ENCODE measurements at regions not wholly inside any gene's neighbourhood (a gene's known extent, or its start where the extent isn't known, plus 50 kb on each side); places are given as distances from the start of the nearest gene placed in this dataset.
"Not testable (repeated sequence)": the region's sequence is repeated elsewhere in the genome, so short reads cannot be mapped to it uniquely, and the experiment has no call there.

DNA sequence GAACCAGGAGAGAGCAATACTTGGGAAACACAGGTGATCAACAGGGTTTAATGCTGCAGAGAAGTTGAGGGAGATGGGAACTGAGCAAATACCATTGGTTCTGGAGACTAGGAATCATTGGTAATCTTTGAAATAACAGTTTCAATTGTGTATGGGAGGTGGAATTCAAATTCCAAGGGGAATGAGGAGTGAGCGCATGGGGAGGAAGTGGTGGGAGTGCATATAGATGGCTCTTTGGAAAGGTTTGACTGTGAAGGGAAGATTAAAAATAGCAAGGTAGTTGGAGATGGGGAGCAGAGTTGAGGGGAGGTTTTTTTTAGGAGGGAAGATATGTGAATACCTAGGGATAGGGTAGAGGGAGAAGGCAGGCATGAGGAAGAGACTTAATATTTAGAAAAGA is 51.1 kb upstream of the ROPN1 start:
- DNase-seq (ENCODE audit: low read depth, low spot score), result no peak

DNA sequence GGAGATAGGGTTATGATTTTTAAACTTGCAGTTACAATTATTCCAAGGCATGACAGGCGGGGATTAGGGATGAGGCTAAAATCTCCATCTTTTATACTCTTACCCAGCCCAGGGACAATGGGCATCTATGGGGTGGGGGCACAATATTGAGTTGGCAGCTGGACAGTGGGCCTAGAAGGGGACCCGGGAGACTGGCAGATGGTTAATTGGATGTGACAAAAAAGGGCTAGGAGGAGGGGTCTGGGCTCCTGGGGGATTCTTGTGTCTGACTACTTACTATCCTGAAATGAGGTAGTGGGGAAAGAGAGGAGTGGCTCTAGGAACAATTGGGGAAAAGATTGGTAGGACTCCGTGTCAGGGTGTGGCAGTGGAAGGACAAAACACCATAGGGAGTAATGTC is 53.0 kb upstream of the ROPN1 start:
- no peak for DNase-seq (ENCODE audit: low read depth, low spot score)

DNA sequence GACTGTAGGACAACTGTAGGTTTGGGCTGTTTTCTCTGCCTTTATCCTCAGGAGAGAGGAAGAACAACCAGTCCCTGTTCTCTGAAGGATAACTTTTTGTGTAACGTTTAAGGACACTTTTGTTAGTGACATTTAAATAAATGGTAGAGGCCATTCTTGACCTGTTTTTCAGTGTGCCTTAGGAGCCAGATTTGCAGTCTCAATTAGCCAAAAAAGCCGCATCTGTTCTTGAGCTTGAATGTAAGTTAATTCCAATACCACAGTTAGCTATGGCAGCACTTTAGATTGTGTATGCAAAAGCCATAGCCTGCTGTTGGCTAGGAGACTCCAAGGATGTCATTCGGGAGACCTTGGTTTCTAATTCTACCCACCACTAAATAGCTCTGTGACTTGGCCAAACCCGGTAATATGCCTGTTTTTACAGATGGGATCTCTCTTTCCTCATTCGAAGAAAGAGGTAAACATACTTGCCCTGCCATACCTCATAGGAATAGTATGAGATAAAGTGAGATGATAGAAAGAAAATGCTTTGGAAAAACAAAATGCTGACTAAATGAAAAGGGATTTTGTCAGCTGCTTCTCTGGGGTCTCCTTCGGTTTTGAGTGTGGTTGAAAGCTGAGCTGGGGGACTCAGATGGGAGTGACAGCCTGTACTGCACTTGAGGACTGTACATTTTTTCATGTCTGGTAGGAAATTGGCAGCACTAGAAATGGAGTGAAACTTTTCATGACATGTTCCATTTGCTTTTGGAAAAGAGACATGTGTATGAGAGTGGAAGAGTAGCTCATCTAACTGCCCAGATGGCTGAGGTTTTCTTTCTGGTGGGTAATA is 57.3 kb upstream of the ROPN1 start:
- no peak for DNase-seq (ENCODE audit: low read depth, low spot score)

DNA sequence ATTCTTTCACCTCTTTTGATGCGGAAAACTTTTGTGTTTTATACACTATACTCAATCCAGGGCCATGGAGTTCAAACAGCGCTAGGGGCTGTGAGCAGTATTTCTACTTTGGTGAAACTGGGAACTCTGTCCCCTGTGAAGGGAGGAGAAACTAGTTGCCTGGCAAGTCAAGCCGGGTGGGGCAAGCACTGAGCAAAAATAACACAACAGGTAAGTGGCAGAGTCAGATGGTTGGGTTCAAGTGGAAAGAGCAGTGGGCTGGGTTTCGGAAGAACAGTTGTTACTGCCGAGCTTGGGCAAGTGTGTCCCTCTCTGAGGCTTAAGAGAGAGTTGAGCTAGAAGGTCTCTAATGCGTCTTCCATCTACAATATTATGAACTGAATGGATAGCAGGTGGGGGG is 59.7 kb upstream of the ROPN1 start:
- no peak for DNase-seq (ENCODE audit: low read depth, low spot score)

DNA sequence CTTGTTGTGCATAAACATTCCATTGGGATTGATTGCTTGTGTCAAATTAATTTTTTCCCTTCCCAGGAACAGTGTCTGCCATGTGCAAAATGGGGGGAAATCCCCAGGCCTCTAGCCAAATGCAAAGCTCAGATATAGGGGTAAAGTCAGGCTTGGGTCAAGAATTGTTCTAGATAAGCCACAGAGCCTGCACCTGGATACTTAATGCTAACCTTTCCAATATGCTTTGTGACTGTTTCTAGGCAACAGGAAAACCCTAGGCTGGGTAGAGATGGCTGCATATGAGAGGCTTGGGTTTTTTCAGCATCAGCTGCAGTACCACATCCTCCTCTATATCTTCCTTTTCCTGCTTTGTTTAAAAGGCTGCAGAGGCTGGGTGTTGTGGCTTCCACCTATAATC is 61.9 kb upstream of the ROPN1 start:
- no peak for DNase-seq (ENCODE audit: low read depth, low spot score)

DNA sequence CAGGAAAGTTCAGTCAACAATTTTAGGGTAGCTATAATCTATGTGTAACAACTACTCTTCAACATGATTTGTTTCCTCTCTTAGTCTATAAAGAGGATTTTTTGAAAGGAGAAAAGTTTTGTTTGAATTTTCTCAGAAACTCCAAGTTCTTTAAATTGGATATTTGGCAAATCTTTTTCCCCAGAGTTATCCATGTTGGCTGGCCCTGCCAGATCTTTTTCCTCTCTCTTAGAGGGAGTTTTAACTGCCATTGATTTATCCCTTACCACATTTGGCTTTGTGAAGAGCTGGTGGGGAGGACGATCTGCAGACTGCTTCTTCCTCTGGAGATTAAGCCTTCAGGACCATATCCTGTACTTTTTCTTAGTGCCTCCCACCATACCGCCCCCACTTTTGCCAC is 64.9 kb upstream of the ROPN1 start:
- DNase-seq (ENCODE audit: low read depth, low spot score), result no peak

DNA sequence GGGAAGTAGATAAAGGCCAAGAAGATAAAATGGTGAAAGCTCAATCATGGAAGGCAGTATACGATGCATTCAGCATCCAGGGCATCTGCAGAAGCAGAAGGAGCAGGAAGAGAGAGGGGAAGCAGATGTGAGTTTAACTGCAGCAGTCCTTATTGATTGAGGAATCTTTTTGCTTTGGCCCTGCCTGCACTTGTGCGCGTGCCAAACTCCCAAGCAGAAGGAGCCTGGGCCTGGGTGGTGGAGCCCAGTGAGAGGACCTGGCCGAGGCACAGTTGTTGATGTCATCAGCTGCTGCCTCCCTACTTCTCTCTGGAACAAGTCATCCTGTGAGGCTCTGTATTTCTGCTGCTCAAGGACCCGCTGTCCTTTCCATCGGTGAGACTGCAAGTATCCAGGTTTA is 65.5 kb upstream of the ROPN1 start:
- DNase-seq (ENCODE audit: low read depth, low spot score), result no peak

DNA sequence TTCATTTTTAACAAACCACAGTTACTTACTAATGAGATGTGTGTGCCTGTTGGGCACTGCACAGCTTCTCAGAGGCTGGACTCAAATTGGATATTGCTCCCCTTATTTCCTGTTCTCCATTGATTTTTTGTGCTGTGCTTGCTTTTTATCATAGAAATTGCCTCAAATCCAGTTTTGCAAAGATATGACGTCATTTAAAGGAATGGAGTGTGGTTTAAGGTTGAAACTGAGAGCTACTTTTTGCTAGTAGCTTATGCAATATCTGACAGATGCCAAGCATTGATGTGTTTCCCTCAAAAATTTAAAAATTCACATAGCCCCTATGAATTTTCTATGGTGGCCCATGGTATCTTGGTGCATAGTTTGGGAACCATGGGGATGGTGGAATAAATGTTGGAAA is 67.7 kb upstream of the ROPN1 start:
- DNase-seq (ENCODE audit: low read depth, low spot score), result no peak

DNA sequence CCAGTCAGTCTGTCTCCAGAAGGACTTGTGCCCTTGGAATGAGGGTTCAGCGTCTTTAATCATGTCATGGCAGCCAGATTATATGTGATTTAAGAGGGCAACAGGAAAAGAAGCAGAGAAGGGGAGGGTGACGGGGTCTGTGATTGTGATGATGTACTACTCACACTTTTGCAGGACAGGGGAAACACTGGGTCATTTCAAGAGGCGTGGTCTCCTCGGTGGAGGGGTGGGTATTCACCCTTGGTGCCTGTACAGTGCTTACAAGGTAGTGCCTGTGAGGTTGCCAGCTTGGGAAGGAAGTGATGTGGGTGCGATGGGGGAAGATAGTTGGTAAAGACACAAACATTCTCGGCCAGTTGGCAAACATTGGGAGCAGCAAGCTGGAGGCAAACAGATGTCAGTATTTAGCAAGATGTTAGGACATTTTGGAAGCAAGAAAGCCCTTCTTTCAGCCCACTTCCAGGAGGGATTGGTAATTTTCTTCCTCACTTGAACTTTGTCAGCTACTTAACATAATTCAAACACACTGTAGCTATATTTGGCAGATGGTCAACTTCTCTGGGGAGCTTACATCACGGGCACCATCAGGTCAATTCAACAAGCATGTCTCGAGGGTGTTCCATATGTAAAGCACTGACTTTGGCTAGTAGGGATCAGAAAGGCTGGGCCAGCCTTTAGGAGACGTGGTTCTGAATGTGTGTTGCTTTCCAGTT is 71.4 kb upstream of the ROPN1 start:
- no peak for DNase-seq (ENCODE audit: low read depth, low spot score)

DNA sequence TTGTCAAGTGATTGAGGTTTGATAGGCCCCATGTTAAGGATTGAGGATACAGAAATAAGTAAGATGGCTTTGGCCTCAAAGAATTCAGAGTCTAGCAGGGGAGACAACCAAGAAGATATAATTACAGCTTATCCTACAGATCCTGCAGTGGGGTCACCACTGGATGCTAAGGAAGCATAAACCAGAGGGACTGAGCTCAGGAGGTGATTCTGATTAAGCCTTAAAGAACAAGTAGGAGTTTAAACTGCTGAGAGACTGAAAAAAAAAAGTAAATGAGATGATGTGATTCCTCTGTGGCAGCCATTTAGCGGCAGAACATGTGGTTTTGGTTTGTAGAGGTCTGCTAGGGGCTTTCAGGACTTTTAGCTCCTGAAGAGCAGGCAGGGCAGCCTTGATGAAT is 72.1 kb upstream of the ROPN1 start:
- DNase-seq (ENCODE audit: low read depth, low spot score), result no peak

DNA sequence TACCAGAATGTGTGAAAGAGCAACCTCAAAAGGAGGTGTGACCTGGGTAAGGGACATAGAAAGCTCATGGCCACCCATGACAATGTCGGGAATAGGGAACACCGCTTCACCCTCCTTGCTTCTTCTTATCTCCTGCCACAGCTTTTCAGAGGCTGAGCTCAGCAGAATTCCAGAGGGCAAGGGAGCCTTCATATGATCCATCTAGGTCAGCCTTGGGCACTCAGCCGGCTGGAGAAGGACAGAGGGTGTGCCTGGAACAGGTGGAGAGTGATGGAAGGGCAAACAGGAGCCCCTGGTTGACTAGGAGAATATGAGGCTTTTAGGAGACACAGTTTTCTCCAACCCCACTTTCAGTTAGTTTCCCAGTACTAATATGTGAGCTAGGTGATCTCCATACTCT is 74.6 kb upstream of the ROPN1 start:
- not testable (repeated sequence) for DNase-seq (ENCODE audit: low read depth, low spot score)

DNA sequence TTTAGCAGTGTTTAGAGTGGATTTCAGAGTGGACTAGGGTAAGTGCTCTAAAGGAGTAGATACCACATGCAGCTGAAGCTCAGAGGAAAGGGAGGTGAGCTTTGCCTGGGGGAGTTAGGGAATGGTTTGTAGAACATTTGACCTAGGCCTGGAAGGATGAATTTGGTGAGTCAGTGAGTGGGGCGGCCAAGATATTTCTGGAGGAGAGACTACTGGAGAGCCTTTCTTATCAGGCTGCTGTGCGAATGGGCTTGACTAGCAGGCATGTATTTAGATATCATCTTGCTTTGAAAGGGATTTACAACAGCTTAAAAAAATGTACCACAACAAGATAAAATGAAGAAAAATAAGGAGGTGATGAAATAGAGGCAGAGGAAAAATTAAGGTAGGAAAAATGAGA is 77.8 kb upstream of the ROPN1 start:
- peak; percentile 30 for DNase-seq (ENCODE audit: low read depth, low spot score)

DNA sequence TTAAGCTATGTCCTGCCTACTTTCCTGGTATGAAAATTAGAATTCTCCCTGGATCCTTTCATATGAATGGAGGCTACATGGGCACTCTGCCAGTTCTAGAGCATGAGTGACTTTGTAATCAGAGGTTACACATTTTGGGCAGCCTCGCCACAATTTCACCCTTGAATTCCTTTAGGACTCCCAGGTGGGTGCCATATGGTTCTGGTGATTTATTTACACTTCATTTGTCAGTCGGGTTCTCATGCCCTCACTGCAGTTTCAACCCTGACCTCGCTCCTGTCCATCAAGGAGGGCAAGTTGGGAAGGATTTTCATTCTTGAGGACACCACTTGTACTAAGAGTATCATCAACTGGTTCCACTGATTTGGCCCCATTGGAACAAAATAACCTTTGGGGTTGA is 83.2 kb upstream of the ROPN1 start:
- not testable (repeated sequence) for DNase-seq (ENCODE audit: low read depth, low spot score)

DNA sequence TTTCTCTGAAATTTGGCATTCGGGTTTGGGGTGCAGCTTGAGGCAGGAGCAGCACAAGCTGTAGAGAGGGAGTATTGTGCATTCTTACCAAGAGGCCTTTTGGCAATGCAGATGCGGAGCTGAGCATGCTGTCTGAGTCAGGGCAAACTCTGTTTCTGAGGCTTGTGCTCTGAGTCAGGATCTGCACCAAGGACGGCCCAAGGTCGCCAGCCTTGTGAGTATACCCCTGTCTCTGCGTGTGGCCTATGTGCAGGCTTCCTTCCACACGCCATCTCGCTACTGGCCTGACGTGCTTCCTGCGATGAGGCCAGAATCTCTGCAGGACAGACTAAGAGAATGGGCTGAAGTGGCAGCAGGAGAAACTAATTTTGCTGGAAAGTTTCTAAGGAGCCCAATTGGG is 83.8 kb upstream of the ROPN1 start:
- DNase-seq (ENCODE audit: low read depth, low spot score), result no peak

DNA sequence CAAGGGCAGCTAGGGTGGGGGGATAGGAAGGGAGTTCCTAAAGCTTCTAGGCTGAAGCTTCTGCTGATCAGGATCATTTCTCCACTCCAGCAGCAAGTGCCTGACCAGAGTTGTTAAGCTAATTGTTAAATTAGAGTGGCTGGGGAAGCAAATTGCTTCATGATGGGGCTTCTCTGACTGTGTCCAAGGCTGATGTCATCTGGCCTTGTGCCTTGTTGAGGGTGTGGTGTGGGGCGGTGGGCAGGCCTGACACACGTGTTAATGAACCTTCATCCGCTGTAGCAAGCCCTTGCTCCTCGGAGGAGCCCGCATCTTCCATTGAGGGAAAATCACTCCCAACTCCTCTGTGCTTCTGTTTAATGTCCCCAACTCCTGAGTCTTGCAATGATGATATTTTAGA is 84.3 kb upstream of the ROPN1 start:
- no peak for DNase-seq (ENCODE audit: low read depth, low spot score)

DNA sequence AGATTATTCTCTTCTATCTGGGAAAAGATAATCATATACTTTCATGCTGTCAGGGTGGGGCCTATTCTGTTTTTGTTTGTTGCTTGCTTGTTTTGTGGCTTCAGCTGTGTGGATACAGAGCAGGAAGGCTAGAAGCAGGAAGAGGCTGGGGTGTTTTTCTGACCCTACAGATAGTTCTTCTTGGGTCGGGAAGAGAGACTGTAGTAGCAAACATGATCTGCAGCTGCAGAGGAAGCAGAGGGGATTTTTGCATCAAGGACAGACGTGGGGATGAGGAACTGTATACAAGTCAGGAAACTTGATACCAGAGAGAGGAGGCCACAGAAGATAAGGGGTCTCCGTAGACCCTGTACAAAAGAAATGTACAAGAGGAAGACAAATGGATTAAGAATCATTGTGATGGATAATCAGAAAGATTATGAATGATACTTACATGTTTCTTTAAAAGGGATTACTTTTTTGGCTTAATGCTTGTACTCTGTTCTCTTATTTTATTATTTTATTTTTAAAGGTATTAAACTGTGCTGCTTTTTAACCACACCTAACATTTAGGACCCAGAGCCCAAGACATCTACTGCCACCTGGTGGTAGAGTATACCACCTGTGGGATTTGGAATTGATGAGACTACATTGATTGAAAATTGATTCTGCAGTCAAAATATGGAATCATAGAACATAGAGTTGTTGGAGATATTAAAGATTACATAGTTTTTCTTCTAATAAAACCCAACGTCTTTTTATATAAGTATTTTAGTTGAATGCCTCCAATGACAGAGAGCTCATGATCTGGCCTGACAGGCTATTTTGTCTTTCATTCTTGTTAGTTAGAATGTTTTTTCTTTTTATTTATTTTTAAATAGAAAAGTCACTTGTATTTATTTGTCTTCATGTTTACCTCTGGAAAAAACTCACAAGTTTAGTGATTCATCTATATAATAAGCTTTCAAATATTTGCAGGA is 87.3 kb upstream of the ROPN1 start:
- no peak for DNase-seq (ENCODE audit: low read depth, low spot score)

DNA sequence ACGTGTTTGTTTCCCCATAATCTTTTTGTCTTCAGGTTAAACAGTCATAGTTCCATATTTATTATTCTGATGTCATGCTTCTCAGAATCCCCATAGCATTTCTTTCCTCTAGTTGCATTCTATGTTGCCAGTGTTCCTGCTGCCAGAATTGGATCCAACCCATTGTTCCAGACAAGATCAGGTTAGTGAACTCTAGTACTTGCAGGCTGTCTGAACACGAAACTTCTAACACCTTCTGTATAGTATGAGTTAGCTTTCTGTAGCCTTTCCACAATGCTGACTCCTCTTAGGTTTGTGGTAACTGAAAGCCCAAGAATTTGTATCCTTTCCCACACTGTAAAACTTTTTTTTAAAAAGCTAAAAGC is 88.0 kb upstream of the ROPN1 start:
- DNase-seq (ENCODE audit: low read depth, low spot score), result no peak

DNA sequence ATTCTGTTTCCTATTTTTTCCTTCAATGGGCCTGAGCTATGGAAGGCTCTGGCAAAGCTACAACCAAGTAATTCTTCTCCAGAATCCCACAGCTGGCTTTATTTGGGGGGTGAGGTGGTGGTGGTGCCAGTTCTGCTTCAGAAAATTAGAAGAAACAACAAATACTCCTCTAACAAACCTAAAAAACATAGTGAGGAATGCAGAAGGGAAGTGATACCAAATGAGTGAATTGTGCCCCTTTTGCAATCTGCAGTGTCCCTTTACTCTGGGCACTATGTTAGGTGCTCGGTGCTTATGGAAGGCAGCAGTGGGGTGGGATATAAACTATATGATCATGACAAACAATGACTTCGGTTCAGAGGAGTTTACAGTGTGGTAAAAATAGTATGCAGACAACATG is 90.4 kb upstream of the ROPN1 start:
- DNase-seq (ENCODE audit: low read depth, low spot score), result no peak

DNA sequence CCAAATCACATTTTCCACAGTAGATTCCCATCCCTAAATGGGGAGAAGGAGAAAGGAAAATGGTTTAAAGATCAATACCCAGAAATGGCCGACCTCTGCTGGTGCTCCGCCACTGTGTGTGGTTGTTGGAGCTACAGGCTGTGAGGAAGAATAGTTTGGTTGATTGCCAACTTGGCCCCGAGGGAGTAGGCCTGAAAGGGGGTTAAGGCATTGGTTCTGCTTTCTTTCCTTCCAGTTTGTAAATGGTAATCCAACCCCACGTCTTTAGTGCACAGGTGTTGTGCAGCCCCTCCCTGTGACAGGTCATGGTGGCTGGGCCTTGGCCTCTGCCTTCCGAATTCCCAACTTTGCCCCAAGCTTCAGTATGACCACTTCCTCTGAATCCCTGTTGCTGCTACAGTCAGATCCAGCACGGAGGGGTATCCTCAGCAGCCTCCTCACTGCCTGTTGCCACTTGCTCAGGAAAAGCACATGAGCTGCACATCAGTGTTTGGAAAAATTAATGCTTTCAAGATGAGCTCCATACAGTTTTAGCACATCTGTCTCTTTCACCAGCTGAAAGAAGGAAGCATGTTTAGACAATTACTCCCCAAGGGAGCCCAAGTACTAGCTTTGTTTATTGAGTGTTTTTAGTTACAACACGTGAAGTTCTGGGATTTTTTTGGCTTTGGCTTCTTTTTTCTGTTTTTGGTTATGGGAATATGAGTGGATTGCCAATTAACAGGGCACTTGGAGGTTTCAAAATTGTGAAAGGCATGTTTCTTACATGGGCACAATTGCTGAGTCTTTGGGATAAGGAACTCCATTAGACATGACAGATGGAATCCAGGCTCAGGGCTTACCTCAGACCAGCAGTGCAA is 92.3 kb upstream of the ROPN1 start:
- DNase-seq (ENCODE audit: low read depth, low spot score), result no peak

DNA sequence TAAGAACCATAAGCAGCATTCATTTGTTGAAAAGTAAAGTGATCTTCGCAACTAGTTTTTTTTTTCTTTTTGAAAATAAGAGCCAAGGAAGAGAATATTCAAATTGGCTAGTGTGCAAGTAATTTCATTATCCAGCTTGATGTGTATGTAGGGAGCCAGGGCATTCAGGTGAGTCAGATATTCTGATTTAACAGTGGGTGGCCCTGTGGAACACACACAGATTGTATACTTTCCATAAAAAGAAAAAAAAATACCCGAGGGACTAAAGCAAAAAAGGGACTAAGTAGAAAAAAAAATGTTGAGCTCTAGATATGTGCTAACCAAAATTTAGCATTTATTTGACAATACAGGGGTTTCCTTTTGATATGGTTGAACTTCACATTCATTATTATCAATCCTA is 96.9 kb upstream of the ROPN1 start:
- DNase-seq (ENCODE audit: low read depth, low spot score), result no peak

DNA sequence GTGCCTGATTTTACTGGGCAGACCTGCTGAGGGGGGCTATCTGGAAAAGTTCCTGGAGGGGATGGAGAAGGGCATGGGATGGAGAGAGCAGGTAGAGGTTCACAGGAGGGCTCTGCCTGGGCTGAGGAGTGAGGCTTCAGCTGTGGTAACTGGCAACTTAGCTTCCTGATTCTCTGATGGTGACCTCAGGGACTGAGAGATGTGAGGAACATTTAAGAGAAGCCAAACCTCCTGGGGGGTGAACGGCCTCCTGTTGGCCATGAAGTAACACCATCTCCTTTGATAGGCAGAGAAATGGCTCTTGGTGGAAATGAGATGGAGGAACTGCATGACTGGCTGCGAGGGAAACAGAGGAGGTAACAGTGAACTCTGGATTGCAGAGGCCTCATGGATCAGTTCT is 97.3 kb upstream of the ROPN1 start:
- DNase-seq (ENCODE audit: low read depth, low spot score), result no peak

All from ELF-1 (cell line).